ENCODE measurements at regions not wholly inside any gene's neighbourhood (a gene's known extent, or its start where the extent isn't known, plus 50 kb on each side); places are given as distances from the start of the nearest gene placed in this dataset.

GRCh38 chr11:37623778-37624177, 1025.7 kb upstream of the RAG2 start:
- TF ChIP-seq CTCF (IDR thresholded peaks at IDR 0.05 in 2 of 3, conservative IDR thresholded peaks at IDR 0.05 in 1 of 3; ENCODE audit: control insufficient read depth in 2 of 3, extremely low read depth in 1 of 3, insufficient read depth in 1 of 3, low read depth in 3 of 3, low read length in 3 of 3) (no peak), RBBP5 (conservative IDR thresholded peaks at IDR 0.05) (no peak), EP300 (IDR thresholded peaks at IDR 0.05; ENCODE audit: borderline replicate concordance in 1 of 2, control insufficient read depth in 1 of 2, low read depth in 2 of 2, low read length in 2 of 2) (no peak)

Data from GM12878 (cell line).